ENCODE measurements at regions not wholly inside any gene's neighbourhood (a gene's known extent, or its start where the extent isn't known, plus 50 kb on each side); places are given as distances from the start of the nearest gene placed in this dataset.

DNA sequence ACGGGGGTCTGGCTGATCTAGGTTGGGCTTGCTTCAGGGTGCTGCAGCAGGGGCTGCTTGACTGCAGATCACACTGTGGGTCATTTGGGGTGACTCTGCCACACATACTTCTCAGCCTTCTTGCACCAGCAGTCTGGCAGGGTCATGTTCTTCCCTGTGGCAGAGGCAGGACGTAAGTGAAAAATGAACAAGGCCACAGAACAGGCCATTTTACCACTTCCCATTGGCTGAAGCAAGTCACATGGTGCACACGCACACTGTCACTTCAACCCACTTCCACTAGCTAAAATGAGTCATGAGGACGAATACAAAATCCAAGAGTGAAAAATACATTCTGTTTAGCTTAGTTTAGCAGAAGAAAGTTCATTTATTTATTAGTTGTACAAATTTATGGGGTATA, 168.6 kb upstream of the GGTLC1 start:
- H3K9me3 ChIP-seq: no peaks in the 10 kb centered on the region
- TF ChIP-seq, protein P1, sequence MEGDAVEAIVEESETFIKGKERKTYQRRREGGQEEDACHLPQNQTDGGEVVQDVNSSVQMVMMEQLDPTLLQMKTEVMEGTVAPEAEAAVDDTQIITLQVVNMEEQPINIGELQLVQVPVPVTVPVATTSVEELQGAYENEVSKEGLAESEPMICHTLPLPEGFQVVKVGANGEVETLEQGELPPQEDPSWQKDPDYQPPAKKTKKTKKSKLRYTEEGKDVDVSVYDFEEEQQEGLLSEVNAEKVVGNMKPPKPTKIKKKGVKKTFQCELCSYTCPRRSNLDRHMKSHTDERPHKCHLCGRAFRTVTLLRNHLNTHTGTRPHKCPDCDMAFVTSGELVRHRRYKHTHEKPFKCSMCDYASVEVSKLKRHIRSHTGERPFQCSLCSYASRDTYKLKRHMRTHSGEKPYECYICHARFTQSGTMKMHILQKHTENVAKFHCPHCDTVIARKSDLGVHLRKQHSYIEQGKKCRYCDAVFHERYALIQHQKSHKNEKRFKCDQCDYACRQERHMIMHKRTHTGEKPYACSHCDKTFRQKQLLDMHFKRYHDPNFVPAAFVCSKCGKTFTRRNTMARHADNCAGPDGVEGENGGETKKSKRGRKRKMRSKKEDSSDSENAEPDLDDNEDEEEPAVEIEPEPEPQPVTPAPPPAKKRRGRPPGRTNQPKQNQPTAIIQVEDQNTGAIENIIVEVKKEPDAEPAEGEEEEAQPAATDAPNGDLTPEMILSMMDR (IDR thresholded peaks at IDR 0.05): no peak
- H3K36me3 ChIP-seq: no peaks in the 10 kb centered on the region
- H3K4me3 ChIP-seq: no peak overlapping the region
- H3K4me1 ChIP-seq: peaks cover 0 to 7% (median 0%) of the 10 kb centered on the region in 9 donors
- no peak for DNase-seq
- H3K27me3 ChIP-seq: peaks cover 0 to 6% (median 0%) of the 10 kb centered on the region in 7 donors
- intact Hi-C loops (cut with DNase I): loop anchor here in 2 of 10 donors (10.0 kb wide), 2 partner anchors 308 to 758 kb away; partner anchors contain the start of gene SYNDIG1 (in 1 of the 2)
- H3K27ac ChIP-seq: no peak overlapping the region
- 75 to 86% methylated on average over 4 of the region's 4 CpGs for WGBS, 2 donors
- no peak for ATAC-seq

DNA sequence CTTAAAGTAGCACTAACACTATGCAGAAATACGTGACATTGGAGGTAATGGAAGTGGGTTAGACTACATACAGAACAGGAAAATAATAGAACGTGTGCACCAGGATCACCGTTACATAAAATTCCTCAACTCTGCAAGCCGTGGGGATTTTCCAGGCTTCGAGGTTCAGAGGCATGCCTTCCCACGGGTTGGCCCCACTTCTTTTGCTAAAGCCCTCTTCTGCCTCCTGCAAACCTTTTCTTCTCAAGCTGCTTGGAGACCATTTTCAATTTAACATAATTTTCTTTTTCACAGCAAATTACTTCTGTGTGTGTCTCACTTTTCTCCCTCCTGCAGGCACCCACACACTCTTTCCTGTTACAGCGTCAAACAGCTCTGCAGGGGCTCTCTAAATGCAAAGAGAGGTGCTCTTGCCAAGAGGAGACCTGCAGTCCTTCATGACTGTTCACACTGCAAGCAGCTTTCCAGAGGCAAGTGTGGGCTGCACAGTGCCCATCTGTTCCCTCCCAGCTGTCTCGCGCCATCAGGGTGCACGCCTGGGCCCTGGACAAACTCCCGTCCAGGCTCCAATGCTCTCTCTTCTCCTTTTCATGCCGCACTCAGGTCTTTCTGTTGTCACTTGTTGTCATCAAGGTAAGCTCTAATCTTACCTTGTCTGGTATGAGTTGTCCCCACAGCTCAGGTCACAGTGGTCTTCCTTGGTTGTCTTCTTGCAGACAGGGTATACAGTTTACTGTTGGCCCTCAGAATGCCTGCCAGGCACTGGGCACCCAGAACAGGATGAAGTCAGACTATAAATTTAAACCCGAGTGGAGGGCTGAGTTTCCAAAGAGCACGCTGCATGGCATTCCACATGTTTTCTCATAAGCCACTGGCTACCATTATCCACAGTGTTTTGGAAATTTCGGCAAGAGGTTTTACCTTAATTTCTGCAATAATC, 164.8 kb upstream of the GGTLC1 start:
- 70 to 78% methylated on average over 15 of the region's 15 CpGs for WGBS, 2 donors
- ATAC-seq: peak in 5 of 8 donors; percentile 30 to 85 (median 76)
- peaks cover 0 to 7% (median 0%) of the 10 kb centered on the region in 9 donors for H3K4me1 ChIP-seq
- TF ChIP-seq, protein P1 (IDR thresholded peaks at IDR 0.05): no peak
- H3K27ac ChIP-seq: no peak overlapping the region
- H3K27me3 ChIP-seq: no peaks in the 10 kb centered on the region
- intact Hi-C loops (cut with DNase I): loop anchor here in 3 of 10 donors (5.0 to 10.0 kb wide), 3 partner anchors 311 to 764 kb away; partner anchors contain the start of gene SYNDIG1 (in 1 of the 3)
- no peak overlapping the region for H3K4me3 ChIP-seq
- H3K36me3 ChIP-seq: no peaks in the 10 kb centered on the region
- peaks cover 0 to 3% (median 0%) of the 10 kb centered on the region in 11 donors for H3K9me3 ChIP-seq
- no peak for DNase-seq

DNA sequence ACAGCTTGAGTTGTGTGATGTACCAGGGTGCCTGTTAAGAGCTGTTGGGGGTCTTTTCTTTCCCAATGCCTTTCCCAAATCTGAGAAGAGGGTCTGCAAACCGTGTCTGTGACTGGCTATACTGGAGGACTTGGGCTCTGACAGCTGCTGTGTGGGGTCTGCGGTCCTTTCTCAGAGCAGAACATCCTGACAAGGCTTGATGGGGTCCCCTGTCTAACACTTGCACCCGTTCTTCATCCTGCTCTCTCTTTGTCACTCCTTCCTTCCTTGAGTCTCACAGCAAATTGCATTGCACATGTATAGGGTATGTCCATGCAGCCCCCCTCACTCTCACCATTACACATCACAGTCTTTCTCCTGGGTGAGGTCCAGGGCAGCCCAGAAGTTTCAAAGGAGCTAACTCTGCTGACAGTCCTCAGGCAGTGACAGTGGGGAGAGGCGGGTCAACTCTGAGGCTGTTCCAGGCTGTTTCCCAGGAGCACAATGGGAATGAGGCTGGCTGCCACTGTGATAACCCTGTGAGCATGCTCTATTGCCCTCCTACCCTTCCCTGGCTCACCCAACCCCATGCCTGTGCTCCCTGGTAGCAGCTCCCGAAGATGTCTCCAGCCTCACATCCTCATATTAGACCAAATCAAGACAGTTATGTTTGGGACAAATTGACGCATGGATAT, 163.2 kb upstream of the GGTLC1 start:
- Histone ChIP-seq H3K27ac (no peak overlapping the region), H3K9me3 (peaks cover 0 to 3% (median 0%) of the 10 kb centered on the region in 11 donors), H3K36me3 (no peaks in the 10 kb centered on the region), H3K4me1 (peaks cover 0 to 7% (median 0%) of the 10 kb centered on the region in 9 donors), H3K27me3 (no peaks in the 10 kb centered on the region), H3K4me3 (no peak overlapping the region)
- no peak for ATAC-seq
- WGBS, 2 donors: 74 to 85% methylated on average over 6 of the region's 6 CpGs
- intact Hi-C loops (cut with DNase I): loop anchor here in 3 of 10 donors (5.0 to 10.0 kb wide), 3 partner anchors 313 to 766 kb away; partner anchors contain the start of gene SYNDIG1 (in 1 of the 3)
- TF ChIP-seq, protein P1 (IDR thresholded peaks at IDR 0.05): no peak
- no peak for DNase-seq

DNA sequence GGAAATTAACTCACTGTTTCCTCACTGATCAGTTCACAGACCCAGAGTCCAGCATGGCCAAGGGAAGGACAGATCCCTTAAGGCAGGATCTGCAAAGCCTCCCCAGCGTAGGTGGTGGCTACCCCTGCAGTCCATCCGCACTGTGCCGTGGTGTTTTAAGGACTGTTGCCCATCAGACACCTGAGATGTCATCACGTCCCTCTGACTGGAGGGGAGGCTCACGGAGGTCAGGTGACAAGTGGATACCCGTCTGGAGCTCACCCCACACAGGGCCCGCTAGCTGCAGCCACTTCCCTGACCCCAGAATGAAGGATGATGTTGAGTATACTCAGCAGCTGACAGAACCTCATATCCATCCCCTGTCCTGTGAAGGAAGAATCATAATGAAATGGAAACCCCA, 161.8 kb upstream of the GGTLC1 start:
- Histone ChIP-seq H3K27ac (no peak overlapping the region), H3K36me3 (no peaks in the 10 kb centered on the region), H3K27me3 (no peaks in the 10 kb centered on the region), H3K4me1 (peaks cover 0 to 7% (median 0%) of the 10 kb centered on the region in 9 donors), H3K9me3 (peaks cover 0 to 3% (median 0%) of the 10 kb centered on the region in 11 donors), H3K4me3 (no peak overlapping the region)
- 79 to 80% methylated on average over 7 of the region's 7 CpGs for WGBS, 2 donors
- intact Hi-C loops (cut with DNase I): loop anchor here in 3 of 10 donors (5.0 to 10.0 kb wide), 3 partner anchors 314 to 767 kb away; partner anchors contain the start of gene SYNDIG1 (in 1 of the 3)
- DNase-seq (no peak), ATAC-seq (no peak)
- TF ChIP-seq, protein P1 (IDR thresholded peaks at IDR 0.05): no peak

Measured in heart right ventricle (tissue), 16 donors.